ENCODE measurements at regions not wholly inside any gene's neighbourhood (a gene's known extent, or its start where the extent isn't known, plus 50 kb on each side); places are given as distances from the start of the nearest gene placed in this dataset.
A peak's percentile ranks its signal among the peaks of the same experiment; 100 is the strongest.

DNA sequence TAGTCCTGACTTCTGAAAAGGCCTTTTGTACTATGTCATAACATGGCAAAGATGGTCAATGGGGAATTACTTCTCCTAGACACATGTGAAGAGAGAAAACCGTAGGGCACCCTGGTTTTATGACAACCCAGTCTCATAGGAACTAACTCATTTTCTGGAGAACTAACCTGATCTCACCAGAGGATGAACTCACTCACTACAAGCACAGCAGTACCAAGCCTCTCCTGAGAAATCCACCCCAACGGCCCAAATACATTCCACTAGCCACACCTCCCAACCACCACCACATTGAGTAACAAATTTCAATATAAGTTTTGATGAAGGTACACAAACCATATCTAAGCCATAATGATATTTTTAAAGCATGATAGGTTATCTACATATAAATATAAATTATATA, 909.3 kb upstream of the CDH10 start:
- no peak overlapping the region for H3K27ac Mint-ChIP-seq
- no peaks in the 10 kb centered on the region for H3K9me3 Mint-ChIP-seq
- no peak overlapping the region for H3K4me3 Mint-ChIP-seq
- H3K27me3 Mint-ChIP-seq (ENCODE audit: low read depth), result no peaks in the 10 kb centered on the region
- CTCF ChIA-PET, result no interaction called here
- POLR2A ChIA-PET, result no interaction called here
- ATAC-seq, result peak; percentile 87
- H3K36me3 Mint-ChIP-seq, result no peaks in the 10 kb centered on the region
- DNase-seq (ENCODE audit: low spot score), result no peak
- TF ChIP-seq, protein P1, sequence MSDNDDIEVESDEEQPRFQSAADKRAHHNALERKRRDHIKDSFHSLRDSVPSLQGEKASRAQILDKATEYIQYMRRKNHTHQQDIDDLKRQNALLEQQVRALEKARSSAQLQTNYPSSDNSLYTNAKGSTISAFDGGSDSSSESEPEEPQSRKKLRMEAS (CRISPR knock-in tag; IDR thresholded peaks at IDR 0.05), result no peak
- TF ChIP-seq, protein P2, sequence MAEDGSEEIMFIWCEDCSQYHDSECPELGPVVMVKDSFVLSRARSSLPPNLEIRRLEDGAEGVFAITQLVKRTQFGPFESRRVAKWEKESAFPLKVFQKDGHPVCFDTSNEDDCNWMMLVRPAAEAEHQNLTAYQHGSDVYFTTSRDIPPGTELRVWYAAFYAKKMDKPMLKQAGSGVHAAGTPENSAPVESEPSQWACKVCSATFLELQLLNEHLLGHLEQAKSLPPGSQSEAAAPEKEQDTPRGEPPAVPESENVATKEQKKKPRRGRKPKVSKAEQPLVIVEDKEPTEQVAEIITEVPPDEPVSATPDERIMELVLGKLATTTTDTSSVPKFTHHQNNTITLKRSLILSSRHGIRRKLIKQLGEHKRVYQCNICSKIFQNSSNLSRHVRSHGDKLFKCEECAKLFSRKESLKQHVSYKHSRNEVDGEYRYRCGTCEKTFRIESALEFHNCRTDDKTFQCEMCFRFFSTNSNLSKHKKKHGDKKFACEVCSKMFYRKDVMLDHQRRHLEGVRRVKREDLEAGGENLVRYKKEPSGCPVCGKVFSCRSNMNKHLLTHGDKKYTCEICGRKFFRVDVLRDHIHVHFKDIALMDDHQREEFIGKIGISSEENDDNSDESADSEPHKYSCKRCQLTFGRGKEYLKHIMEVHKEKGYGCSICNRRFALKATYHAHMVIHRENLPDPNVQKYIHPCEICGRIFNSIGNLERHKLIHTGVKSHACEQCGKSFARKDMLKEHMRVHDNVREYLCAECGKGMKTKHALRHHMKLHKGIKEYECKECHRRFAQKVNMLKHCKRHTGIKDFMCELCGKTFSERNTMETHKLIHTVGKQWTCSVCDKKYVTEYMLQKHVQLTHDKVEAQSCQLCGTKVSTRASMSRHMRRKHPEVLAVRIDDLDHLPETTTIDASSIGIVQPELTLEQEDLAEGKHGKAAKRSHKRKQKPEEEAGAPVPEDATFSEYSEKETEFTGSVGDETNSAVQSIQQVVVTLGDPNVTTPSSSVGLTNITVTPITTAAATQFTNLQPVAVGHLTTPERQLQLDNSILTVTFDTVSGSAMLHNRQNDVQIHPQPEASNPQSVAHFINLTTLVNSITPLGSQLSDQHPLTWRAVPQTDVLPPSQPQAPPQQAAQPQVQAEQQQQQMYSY (CRISPR knock-in tag; IDR thresholded peaks at IDR 0.05), result no peak
- TF ChIP-seq, protein P3, sequence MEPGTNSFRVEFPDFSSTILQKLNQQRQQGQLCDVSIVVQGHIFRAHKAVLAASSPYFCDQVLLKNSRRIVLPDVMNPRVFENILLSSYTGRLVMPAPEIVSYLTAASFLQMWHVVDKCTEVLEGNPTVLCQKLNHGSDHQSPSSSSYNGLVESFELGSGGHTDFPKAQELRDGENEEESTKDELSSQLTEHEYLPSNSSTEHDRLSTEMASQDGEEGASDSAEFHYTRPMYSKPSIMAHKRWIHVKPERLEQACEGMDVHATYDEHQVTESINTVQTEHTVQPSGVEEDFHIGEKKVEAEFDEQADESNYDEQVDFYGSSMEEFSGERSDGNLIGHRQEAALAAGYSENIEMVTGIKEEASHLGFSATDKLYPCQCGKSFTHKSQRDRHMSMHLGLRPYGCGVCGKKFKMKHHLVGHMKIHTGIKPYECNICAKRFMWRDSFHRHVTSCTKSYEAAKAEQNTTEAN (CRISPR knock-in tag; IDR thresholded peaks at IDR 0.05), result no peak
- TF ChIP-seq CBFB (CRISPR knock-in tag; IDR thresholded peaks at IDR 0.05; ENCODE audit: low read depth) (no peak), RELA (CRISPR knock-in tag; IDR thresholded peaks at IDR 0.05; ENCODE audit: borderline replicate concordance) (no peak), TP53 (CRISPR knock-in tag; IDR thresholded peaks at IDR 0.05) (no peak), TEAD1 (CRISPR knock-in tag; IDR thresholded peaks at IDR 0.05) (no peak), RORB (CRISPR knock-in tag; IDR thresholded peaks at IDR 0.05) (no peak), IRF2 (CRISPR knock-in tag; IDR thresholded peaks at IDR 0.05; ENCODE audit: borderline replicate concordance, low read depth) (no peak), ETV6 (CRISPR knock-in tag; IDR thresholded peaks at IDR 0.05) (no peak), PRRX2 (CRISPR knock-in tag; IDR thresholded peaks at IDR 0.05) (no peak), NFATC4 (CRISPR knock-in tag; IDR thresholded peaks at IDR 0.05) (no peak)
- TF ChIP-seq, protein P4, sequence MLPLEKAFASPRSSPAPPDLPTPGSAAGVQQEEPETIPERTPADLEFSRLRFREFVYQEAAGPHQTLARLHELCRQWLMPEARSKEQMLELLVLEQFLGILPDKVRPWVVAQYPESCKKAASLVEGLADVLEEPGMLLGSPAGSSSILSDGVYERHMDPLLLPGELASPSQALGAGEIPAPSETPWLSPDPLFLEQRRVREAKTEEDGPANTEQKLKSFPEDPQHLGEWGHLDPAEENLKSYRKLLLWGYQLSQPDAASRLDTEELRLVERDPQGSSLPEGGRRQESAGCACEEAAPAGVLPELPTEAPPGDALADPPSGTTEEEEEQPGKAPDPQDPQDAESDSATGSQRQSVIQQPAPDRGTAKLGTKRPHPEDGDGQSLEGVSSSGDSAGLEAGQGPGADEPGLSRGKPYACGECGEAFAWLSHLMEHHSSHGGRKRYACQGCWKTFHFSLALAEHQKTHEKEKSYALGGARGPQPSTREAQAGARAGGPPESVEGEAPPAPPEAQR (CRISPR knock-in tag; IDR thresholded peaks at IDR 0.05), result no peak
- TF ChIP-seq, protein P5, sequence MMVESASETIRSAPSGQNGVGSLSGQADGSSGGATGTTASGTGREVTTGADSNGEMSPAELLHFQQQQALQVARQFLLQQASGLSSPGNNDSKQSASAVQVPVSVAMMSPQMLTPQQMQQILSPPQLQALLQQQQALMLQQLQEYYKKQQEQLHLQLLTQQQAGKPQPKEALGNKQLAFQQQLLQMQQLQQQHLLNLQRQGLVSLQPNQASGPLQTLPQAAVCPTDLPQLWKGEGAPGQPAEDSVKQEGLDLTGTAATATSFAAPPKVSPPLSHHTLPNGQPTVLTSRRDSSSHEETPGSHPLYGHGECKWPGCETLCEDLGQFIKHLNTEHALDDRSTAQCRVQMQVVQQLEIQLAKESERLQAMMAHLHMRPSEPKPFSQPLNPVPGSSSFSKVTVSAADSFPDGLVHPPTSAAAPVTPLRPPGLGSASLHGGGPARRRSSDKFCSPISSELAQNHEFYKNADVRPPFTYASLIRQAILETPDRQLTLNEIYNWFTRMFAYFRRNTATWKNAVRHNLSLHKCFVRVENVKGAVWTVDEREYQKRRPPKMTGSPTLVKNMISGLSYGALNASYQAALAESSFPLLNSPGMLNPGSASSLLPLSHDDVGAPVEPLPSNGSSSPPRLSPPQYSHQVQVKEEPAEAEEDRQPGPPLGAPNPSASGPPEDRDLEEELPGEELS (CRISPR knock-in tag; IDR thresholded peaks at IDR 0.05), result no peak
- TF ChIP-seq, protein P6, sequence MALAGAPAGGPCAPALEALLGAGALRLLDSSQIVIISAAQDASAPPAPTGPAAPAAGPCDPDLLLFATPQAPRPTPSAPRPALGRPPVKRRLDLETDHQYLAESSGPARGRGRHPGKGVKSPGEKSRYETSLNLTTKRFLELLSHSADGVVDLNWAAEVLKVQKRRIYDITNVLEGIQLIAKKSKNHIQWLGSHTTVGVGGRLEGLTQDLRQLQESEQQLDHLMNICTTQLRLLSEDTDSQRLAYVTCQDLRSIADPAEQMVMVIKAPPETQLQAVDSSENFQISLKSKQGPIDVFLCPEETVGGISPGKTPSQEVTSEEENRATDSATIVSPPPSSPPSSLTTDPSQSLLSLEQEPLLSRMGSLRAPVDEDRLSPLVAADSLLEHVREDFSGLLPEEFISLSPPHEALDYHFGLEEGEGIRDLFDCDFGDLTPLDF (CRISPR knock-in tag; IDR thresholded peaks at IDR 0.05), result no peak
- TF ChIP-seq, protein P7, sequence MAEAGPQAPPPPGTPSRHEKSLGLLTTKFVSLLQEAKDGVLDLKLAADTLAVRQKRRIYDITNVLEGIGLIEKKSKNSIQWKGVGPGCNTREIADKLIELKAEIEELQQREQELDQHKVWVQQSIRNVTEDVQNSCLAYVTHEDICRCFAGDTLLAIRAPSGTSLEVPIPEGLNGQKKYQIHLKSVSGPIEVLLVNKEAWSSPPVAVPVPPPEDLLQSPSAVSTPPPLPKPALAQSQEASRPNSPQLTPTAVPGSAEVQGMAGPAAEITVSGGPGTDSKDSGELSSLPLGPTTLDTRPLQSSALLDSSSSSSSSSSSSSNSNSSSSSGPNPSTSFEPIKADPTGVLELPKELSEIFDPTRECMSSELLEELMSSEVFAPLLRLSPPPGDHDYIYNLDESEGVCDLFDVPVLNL (CRISPR knock-in tag; IDR thresholded peaks at IDR 0.05; ENCODE audit: borderline replicate concordance, low read depth), result no peak
- TF ChIP-seq, protein P8, sequence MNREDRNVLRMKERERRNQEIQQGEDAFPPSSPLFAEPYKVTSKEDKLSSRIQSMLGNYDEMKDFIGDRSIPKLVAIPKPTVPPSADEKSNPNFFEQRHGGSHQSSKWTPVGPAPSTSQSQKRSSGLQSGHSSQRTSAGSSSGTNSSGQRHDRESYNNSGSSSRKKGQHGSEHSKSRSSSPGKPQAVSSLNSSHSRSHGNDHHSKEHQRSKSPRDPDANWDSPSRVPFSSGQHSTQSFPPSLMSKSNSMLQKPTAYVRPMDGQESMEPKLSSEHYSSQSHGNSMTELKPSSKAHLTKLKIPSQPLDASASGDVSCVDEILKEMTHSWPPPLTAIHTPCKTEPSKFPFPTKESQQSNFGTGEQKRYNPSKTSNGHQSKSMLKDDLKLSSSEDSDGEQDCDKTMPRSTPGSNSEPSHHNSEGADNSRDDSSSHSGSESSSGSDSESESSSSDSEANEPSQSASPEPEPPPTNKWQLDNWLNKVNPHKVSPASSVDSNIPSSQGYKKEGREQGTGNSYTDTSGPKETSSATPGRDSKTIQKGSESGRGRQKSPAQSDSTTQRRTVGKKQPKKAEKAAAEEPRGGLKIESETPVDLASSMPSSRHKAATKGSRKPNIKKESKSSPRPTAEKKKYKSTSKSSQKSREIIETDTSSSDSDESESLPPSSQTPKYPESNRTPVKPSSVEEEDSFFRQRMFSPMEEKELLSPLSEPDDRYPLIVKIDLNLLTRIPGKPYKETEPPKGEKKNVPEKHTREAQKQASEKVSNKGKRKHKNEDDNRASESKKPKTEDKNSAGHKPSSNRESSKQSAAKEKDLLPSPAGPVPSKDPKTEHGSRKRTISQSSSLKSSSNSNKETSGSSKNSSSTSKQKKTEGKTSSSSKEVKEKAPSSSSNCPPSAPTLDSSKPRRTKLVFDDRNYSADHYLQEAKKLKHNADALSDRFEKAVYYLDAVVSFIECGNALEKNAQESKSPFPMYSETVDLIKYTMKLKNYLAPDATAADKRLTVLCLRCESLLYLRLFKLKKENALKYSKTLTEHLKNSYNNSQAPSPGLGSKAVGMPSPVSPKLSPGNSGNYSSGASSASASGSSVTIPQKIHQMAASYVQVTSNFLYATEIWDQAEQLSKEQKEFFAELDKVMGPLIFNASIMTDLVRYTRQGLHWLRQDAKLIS (CRISPR knock-in tag; IDR thresholded peaks at IDR 0.05; ENCODE audit: borderline replicate concordance), result no peak
- TF ChIP-seq, protein P9, sequence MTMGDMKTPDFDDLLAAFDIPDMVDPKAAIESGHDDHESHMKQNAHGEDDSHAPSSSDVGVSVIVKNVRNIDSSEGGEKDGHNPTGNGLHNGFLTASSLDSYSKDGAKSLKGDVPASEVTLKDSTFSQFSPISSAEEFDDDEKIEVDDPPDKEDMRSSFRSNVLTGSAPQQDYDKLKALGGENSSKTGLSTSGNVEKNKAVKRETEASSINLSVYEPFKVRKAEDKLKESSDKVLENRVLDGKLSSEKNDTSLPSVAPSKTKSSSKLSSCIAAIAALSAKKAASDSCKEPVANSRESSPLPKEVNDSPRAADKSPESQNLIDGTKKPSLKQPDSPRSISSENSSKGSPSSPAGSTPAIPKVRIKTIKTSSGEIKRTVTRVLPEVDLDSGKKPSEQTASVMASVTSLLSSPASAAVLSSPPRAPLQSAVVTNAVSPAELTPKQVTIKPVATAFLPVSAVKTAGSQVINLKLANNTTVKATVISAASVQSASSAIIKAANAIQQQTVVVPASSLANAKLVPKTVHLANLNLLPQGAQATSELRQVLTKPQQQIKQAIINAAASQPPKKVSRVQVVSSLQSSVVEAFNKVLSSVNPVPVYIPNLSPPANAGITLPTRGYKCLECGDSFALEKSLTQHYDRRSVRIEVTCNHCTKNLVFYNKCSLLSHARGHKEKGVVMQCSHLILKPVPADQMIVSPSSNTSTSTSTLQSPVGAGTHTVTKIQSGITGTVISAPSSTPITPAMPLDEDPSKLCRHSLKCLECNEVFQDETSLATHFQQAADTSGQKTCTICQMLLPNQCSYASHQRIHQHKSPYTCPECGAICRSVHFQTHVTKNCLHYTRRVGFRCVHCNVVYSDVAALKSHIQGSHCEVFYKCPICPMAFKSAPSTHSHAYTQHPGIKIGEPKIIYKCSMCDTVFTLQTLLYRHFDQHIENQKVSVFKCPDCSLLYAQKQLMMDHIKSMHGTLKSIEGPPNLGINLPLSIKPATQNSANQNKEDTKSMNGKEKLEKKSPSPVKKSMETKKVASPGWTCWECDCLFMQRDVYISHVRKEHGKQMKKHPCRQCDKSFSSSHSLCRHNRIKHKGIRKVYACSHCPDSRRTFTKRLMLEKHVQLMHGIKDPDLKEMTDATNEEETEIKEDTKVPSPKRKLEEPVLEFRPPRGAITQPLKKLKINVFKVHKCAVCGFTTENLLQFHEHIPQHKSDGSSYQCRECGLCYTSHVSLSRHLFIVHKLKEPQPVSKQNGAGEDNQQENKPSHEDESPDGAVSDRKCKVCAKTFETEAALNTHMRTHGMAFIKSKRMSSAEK (CRISPR knock-in tag; IDR thresholded peaks at IDR 0.05; ENCODE audit: borderline replicate concordance), result no peak
- H3K4me1 Mint-ChIP-seq, result peaks cover 11% of the 10 kb centered on the region; the same call in 1 of the 2 replicates

Measured in WTC11 (cell line).